DMS153 treated with DMSO at 0.1 percent for 48 hours (cell line): ENCODE measurements at regions not wholly inside any gene's neighbourhood (a gene's known extent, or its start where the extent isn't known, plus 50 kb on each side); places are given as distances from the start of the nearest gene placed in this dataset.
A peak's percentile ranks its signal among the peaks of the same experiment; 100 is the strongest.

Source experiments
- DNase-seq: peaks from one replicate; lab custom pipeline; 2025; ENCODE audit not compliant: unreplicated experiment; lab: John Stamatoyannopoulos, UW

DNA sequence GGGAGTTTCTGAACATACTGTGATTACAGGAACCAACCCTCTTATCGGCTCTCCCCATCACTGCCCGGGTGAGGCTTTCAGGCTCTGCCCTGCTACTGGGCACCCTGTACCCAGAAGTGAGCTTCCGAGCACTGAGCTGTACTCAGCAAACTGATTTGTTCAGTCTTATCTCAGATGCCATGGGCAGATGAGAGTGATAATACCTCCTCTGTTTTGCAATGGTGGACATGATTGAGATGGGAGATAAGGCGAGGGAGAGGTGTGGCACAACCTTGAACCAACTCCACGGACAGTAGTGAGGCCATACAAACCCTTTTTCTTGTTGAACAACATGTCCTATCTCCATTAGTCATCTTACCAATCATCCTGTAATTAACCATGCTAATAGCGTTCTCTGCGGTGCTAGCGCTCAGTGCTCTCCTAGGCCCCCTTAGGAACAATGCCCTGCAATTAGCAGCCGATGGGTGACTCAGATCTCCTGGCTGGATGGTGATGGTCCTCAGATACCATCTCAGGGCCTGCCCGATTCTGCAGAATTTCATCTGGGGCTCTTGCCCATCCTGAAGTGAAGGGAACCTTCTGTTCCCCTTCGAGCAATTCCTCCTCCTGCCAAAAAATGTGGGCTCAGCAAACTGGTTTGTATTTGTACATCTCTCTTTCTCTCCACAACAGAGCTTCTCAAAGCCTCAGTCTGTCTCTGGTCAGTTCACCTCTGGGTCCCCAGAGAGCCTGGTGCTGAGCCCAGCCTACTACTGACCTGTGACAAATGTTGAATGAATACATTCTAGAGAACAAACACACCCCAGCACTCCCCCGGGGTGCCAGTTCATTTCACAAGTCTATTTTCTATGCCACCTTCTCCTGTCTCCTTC lies 139.3 kb upstream of the IRX3 start:
- DNase-seq: no peak

DNA sequence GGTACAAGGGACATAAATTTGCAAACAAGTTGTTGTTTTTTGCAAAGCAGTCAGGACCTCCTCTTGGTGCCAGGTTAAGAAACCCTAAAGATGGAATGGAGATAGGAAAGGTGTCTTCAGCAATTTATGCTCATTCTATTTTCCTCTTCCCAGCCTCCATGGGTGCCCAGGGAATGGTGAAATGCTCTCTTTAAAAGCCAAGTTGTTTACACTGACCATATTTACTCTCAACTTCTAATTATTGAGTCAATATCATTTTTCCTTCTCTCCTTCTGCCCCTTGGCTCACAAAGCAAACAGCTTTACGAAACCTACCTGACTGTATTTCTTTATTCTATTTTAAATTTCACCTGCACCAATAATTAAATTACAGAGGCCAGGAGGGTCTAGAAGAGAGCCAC lies 138.5 kb upstream of the IRX3 start:
- DNase-seq: no peak

DNA sequence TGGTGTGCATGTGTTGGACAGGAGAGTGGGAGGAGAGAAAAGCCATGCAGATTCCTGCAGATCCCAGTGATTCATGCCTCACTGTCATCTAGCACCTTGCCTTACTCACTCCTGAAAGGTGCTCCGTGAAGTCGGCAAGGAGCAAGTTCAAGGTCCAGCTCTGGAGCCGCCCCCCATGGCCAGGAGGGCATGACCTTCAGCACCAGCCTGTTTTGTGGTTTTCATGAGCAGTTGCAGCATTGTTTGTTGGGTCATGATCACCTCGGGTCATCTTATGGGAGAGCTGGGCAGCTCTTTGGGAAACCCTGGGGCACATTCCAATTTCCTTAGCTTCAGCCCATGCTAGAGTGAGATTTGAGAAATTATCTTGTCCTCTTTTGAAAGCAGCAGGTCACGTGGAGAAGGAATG lies 137.5 kb upstream of the IRX3 start:
- no peak for DNase-seq

DNA sequence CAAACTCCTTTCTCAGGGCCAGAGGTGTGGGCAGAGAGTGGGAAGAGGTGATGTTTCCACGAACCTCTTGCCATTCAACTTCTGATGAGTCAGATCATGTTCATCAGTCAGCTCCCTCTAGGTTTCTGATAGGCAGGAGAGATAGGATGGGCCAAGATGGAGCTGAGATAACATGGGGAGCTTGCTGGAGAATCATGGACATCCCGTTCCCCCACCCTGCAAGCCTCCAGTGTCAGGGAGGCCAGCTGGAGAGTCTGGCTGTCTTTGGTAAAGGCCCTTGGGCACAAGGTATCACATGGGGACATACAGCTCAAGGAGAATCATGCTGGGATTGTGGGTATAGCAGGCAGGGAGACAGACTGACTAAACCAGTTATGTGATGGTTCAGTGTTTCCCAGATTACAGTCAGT lies 136.0 kb upstream of the IRX3 start:
- no peak for DNase-seq

DNA sequence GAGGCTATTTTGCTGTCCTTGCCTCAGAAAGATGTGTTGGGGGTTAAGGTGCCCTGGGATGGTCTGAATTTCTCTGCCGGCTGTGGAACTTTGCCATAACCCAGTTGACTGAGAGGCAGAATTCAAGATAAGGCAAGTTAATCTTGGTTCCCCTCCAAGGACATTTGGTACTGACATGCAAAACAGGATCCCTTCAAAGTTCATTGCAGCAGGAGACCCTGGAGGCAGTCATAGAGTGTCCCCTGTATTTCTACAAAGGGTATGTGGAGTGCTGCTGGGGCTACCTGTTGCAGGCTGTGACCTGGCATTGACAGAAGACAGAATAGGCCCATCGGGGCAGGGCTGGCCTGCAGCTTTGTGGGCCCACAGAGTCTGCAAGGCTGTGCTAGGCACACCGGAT lies 135.6 kb upstream of the IRX3 start:
- no peak for DNase-seq

DNA sequence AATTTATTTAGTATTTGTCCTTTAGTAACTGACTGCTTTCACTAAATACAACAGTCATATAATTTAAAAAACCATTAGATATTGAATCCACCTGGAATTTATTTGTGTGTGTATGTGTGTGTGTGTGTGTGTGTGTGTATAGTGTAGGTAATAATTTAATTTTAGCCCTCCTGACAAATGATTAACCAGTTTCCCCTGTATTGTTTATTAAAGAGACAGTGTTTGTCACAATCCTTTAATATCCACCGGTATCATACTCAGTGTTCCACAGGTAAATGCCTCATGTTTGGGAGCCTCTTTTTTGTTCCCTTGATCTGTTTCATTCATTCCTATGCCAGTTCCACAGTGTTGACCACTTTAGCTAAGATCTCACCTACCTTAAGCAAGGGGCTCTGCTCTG lies 134.6 kb upstream of the IRX3 start:
- DNase-seq: no peak

DNA sequence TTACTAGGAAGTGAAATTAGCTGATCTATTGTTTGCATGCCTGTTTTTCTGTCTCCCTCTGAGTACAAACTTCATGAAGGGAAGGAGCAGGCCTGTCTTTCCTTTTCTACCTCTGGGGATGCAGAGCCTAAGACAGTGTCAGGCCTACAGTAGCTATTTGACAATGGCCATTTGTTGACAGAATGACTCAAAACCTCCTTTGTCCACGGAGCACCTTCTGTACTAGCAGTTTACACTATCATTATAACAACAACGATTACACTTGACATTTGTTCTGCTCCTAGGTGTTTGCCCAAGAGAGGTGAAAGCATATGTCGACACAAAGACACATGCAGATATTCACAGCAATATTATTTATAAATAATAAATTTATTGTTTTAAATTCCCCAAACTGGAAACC lies 132.3 kb upstream of the IRX3 start:
- DNase-seq: no peak

DNA sequence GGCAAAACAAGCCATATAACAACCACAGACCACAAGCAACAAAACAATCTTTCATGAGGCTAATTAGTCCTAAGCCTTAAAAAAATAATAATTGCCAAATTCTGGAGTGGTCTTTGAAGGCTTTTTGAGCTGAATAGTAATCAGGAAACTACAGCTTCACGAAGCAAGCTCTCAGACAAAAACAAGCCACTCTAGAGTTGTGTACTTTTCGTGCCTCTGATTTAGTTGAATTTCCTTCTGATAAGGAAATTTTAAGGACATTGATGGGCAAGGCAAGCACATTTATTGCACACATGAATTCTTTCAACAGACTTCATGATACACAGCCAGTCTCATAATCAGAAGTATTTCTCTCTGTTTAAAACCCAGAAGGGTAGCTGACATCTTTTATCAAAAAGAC lies 130.8 kb upstream of the IRX3 start:
- no peak for DNase-seq

DNA sequence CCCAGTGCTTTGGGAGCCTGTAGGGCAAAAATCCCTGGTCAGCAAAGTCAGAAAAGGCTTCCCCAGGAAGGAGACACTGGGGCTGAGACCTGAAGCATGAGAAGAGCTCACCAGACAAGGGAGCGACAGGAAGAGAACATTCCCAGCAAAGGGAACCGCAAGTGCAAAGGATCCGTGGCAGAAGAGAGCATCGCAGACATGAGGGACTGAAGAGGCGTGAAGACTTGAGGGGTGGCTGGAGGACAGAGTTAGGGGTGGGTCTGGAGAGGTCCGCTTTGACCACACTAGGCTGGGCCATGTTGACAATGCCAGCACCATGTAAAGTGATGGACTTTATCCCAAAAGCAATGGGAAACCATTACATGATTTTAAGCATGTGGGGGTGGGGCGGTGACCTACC lies 128.1 kb upstream of the IRX3 start:
- no peak for DNase-seq

DNA sequence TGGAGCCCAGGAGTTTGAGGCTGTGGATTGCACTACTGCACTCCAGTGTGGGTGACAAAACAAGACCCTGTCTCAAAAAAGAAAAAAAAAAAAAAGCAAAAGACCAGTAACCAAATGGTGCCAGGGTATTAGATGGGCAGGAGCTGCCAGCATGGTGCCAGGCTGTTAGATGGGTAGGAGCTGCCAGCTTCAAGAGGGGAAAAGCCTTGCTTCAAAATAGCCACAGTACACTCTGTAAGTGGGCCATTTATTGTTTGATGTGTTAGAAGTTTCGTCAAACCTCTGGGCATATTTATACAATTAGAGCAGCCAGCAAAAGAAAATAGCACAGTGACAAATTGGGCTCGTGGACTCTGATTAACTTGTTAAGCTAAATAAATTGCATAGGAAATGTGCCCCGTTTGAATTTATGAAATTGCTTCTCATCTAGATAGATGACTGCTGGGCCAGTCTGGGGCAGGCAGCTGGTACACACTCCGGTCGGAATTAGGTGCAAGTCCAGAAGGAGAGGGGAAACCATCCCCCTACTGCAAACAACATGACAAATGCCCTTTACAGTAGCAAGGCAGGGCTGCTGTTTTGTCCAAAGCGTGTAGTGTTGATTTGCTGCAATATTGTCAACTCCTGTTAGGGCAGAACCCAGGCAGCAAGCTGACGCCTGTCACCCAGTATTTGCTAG lies 126.3 kb upstream of the IRX3 start:
- no peak for DNase-seq

DNA sequence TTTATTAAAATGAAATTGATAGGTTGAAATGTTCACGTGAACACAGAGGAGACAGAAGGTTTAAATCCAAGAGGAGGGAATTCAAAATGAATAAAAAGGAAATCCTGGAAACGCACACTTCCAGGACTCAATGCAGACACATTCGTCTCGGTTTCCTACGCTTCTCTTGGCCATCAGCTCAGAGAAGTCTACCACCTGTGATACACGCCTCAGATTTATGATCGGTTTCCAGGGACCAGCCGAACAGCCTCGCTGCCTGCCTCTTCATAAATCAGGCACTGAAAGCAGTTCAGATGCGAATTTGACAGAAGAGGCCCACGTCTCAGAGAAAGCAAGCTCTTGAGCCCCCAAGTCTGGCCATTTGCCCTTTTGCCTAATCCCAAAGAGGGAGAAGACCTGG lies 125.5 kb upstream of the IRX3 start:
- no peak for DNase-seq

DNA sequence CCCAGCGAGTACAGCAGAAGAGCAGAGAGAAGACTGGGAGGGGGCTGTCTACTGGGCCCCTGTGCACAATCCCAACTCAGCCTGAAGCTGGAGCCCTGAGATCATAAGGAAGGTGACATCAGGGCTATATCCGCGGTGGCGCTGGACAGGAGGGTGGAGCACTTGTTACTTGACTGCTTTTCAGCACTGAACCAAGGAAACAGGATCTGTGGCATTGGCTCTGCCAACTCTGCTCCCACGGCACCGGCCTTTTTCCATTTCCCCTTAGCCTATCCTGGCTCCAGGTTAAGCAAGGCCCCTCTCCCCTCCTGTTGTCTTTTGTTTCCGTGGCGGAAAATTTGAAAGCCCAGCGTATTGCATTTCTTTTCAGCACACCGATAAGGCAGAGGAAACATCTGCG lies 125.0 kb upstream of the IRX3 start:
- peak; percentile 27 for DNase-seq

DNA sequence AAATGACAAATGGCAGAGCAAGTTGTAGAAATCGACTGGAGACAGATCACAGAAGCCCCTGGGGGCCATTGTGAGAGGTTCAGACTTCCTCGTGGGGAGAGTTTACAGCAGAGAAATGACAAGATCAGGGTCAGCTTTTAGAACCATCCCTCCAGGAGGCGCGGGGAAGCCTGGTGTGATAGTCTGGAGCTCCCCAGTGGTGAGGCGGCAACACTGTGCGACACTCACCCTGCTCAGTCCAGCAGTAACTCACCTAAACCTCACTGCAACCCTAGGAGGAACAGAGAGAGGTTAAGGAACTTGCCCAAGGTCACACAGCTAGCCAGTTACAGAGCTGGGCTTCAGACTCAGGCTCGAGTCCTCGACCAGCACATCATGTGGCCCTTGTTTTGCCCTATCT lies 123.4 kb upstream of the IRX3 start:
- DNase-seq: no peak

DNA sequence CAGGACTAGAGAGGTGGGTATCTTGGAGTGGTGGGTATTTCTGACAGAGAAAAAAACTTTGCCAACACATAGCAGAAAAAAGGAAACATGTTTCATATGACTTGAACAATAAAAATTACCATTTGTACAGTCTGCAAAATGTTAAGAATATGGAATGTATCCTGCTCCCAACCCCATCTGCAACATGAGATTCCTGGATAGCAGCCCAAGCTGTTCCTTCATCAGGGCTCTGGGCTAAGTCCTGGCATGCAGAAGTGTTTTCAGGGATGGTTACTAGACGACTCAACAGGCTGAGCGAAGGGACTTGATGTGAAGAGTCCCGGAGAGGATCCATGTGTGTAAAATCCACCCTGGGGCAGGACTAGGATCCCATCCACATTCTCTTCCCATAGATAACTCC lies 121.0 kb upstream of the IRX3 start:
- no peak for DNase-seq

DNA sequence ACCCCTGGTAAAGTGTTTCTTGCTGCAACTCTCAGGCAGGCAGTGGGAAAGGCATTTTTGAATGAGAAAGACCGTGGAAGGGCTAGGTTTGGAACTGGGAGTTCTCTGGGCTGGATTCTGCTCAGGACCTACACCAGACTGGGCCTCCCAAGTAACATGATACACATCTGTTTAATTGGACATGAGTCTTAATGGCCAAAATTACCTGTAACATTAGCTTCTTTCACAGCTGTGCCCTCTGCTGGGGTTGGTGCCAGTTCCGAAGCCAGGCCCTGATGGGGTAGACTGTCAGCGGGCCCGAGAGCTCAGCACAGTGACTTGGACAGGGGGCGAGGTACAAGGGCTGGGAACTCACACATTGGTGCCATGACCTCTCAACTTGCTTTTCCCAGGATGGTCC lies 118.9 kb upstream of the IRX3 start:
- DNase-seq: no peak

DNA sequence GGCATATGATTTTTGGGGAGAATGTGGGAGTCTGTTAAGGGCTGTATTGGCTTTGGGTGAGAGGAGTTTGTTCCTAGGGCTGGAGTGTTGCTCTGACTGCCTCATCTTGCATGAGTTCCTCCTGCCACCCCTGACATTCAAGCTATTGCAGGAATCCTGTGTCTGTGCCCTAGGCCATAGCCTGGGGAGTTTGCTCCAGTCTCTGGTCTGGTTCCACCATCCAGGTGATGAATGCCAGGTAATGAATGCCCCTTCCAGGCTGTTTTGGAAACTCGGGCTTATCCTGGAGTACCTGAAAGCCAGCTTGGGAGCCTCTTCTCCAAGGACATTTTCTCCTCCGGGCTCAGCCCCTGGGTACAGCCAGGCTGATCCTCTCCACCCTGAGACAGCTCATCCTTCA lies 117.0 kb upstream of the IRX3 start:
- no peak for DNase-seq

DNA sequence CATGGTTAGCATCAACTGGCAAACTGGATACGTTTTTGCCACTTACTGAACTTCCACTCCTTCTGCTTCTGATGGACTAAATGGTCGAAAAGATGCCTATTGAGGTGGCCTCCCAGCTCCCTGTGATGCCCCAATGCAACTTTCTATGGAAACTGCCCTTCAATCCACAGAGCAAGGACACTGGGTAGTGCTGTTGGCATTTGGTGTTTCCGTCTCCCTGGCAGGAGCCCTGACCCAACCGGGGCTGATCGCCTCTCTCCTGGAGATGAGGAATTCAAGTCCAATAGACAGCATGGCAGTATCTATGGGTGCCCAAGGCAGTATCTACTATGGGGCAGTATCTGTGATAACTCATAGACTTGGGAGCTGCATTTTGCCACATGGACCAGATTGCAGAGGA lies 116.3 kb upstream of the IRX3 start:
- DNase-seq: no peak

DNA sequence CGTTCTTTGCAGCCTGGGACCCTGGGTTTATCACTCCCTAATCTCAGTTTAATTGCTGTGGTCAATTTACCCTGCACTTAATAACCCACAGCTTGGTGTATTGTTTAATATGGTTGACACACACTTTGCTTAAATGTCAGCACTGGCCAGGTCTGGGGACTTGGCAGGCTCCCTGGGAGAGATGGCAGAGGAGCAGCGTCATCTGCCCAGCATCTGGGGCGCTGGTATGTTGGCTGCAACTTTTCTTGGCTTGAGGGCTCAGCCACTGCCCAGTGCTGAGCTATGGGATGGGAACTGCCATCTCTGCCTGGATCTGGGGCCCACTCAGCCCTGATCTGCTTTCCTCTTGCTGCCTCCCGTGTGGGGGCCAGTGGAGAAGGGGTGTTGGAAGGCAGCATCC lies 115.7 kb upstream of the IRX3 start:
- DNase-seq: no peak

DNA sequence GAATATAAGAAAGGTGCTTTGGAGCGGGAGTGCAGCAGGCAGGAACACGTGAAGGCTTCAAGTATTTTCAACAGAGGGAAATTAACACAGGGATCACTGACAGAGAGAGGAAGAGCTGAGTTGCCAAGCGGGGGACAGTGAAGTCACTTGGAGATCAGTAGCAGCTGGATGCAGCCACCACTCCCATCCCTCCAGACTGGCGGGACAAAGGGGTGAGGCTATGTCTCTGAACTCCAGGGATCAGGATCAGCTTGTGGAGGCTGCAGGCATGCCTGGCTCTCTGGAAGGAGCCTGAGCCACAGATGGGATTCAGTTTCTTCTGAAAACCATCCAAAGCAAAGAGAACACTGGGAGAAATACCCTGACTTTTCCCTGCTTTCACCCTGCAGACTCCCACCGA lies 113.7 kb upstream of the IRX3 start:
- DNase-seq: no peak

DNA sequence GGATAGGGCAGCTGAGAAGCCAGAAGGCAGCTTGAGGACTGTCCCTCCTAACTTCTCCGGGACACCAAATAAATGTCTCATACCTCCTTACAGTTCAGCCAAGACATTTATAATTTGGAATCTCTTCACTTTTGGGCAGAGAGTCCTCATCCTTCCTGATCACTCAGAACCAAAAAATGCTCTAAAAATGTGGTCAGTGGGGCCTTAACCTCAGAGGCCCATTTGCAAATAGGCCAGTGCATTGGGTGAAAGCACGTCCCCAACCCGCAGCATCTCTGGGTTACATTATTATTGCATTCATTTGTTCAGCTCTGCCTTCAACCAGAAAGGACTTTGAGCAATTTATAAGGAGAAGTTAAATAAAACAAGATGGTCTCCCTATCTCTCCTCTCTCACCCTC lies 112.4 kb upstream of the IRX3 start:
- no peak for DNase-seq

DNA sequence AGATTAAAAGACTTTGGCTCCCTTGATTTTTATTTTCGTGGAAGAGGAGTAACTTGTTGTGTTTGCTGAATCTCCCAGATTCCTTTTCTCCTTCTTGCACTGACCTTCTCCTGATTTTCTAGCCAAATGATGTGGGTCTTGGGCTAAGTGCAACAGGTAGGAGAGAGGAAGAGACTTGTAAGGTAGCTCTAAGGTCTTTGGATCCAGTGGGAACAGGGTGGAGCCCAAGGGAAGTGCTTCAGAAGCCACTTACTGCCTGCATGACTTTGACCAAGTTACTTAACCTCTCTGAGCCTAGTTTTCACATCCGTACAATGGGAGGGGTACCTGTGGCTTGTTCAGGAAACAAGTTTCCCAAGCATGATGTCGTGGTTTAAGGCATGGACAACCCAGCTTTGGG lies 111.3 kb upstream of the IRX3 start:
- no peak for DNase-seq

DNA sequence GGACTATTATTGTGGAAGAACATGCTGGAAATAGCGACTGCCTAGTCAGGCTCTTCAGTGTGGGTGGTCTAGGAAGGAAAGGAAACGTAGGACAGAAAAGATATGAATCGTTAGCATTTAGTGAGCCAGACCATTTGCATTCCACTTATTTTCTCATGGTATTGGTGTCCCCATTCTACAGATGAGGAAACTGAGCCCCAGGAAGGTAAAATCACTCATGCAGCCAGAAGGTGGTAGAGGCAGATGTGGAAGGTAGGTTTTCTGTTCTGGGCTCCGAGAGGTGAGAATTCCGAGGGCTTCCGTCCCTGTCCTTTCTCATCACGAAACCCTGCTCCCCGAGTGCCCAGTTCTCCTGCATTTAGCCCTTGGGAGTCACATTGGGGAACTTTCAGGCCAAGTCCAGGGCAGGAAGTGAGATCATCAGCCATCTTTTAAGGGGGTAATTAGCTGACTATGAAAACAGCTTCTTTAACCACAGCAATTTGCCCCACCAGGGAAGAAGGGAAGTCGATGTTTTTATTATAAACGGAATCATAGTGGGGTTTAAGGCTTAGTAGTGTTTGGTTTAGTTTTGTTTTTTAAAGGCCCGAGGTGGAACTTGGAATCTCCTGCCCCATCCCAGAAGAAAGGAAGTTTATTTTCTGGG lies 110.7 kb upstream of the IRX3 start:
- DNase-seq: no peak
